PC-3 (cell line): ENCODE measurements at regions not wholly inside any gene's neighbourhood (a gene's known extent, or its start where the extent isn't known, plus 50 kb on each side); places are given as distances from the start of the nearest gene placed in this dataset.

Experiments
- ATAC-seq: fragments of 200-7000 bp; cut with Tn5 transposase; 2 replicates; pipeline ENCODE4 v1.9.1; 2020; ENCODE audit warnings: mild to moderate bottlenecking, moderate library complexity
- BruUV-seq: library from RNA; stranded (reverse); fragments of 400-500 nt; replicated peaks from 2 replicates; lab custom pipeline; 2021; lab: Mats Ljungman, UMichigan
- CTCF ChIA-PET: fragments of 300-600 bp; sonication (Branson Sonifier 250); formaldehyde crosslinking; loops from one replicate; lab custom pipeline; 2022; ENCODE audit warnings: antibody characterized with exemption; lab: Charles Lee
- POLR2A ChIA-PET: fragments of 300-600 bp; sonication (Branson Sonifier 250); formaldehyde crosslinking; loops from one replicate; lab custom pipeline; 2022; ENCODE audit warnings: antibody characterized with exemption; ENCODE audit not compliant: unreplicated experiment; lab: Charles Lee
- DNase-seq: peaks from one replicate; pipeline ENCODE4 v3.0.0-alpha.2; 2015
- H2AFZ ChIP-seq: fragments of 300-600 bp; sonication (generic); 2 replicates; pipeline ENCODE4 v1.6.0; 2016; ENCODE audit warnings: antibody characterized with exemption, low read length
- H3F3A ChIP-seq: fragments of 300-600 bp; sonication (generic); one replicate; pipeline ENCODE4 v1.6.0; 2017; ENCODE audit warnings: antibody characterized with exemption, low read length, control low read depth, mild to moderate bottlenecking; ENCODE audit not compliant: unreplicated experiment
- H3K27ac ChIP-seq: fragments of 300-600 bp; sonication (generic); 2 replicates; pipeline ENCODE4 v1.5.1; 2016; ENCODE audit warnings: mild to moderate bottlenecking, low read length
- H3K27me3 ChIP-seq: fragments of 300-600 bp; sonication (generic); 2 replicates; pipeline ENCODE4 v1.6.1; 2016; ENCODE audit warnings: low read length, mixed read lengths
- H3K36me3 ChIP-seq: fragments of 300-600 bp; sonication (generic); 2 replicates; pipeline ENCODE4 v1.6.1; 2016; ENCODE audit warnings: low read depth, mixed run types, low read length, mixed read lengths
- H3K4me1 ChIP-seq: fragments of 300-600 bp; sonication (generic); 2 replicates; pipeline ENCODE4 v1.5.1; 2016; ENCODE audit warnings: low read length; ENCODE audit not compliant: insufficient read depth
- H3K4me2 ChIP-seq: fragments of 300-600 bp; sonication (generic); 2 replicates; pipeline ENCODE4 v1.6.0; 2016; ENCODE audit warnings: low read length
- H3K4me3 ChIP-seq: fragments of 300-600 bp; sonication (generic); 2 replicates; pipeline ENCODE4 v1.5.1; 2016; ENCODE audit warnings: mild to moderate bottlenecking, low read length, mixed read lengths
- H3K79me2 ChIP-seq: fragments of 300-600 bp; sonication (generic); 2 replicates; pipeline ENCODE4 v1.6.1; 2017; ENCODE audit warnings: low read length, mixed read lengths
- H3K9ac ChIP-seq: fragments of 300-600 bp; sonication (generic); 2 replicates; pipeline ENCODE4 v1.6.0; 2016; ENCODE audit warnings: mild to moderate bottlenecking, low read length
- H3K9me2 ChIP-seq: fragments of 300-600 bp; sonication (generic); replicated peaks from 2 replicates; pipeline ENCODE4 v1.6.1; 2016; ENCODE audit warnings: mixed run types, low read length, mixed read lengths
- H3K9me3 ChIP-seq: fragments of 300-600 bp; sonication (generic); 2 replicates; pipeline ENCODE4 v1.6.1; 2016; ENCODE audit warnings: low read length, mixed read lengths
- H4K20me1 ChIP-seq: fragments of 300-600 bp; sonication (generic); 2 replicates; pipeline ENCODE4 v1.6.1; 2016; ENCODE audit warnings: low read length, mixed read lengths
- CTCF ChIP-seq: fragments of 300-600 bp; sonication (generic); conservative IDR thresholded peaks from 2 replicates; pipeline ENCODE4 v1.5.1; 2017; ENCODE audit warnings: antibody characterized with exemption, low read depth, mild to moderate bottlenecking, low read length
- EZH2 ChIP-seq: fragments of 300-600 bp; sonication (generic); IDR thresholded peaks from one replicate; pipeline ENCODE4 v1.6.1; 2017; ENCODE audit warnings: antibody characterized with exemption, mild to moderate bottlenecking, low read length; ENCODE audit not compliant: unreplicated experiment
- EZH2phosphoT487 ChIP-seq: fragments of 300-600 bp; sonication (generic); IDR thresholded peaks from 2 replicates; pipeline ENCODE4 v1.6.1; 2018; ENCODE audit warnings: mild to moderate bottlenecking, antibody characterized with exemption, low read length, borderline replicate concordance
- intact Hi-C: fragments of 100-400 bp; cut with micrococcal nuclease; formaldehyde crosslinking; loops from 2 replicates; pipeline ENCODE4 v1.9.0; 2023

- no TSS peak for BruUV-seq
- H3K9me2 ChIP-seq: no peaks in the 10 kb centered on the region
- H3K4me3 ChIP-seq: no peak overlapping the region
- no peak overlapping the region for H2AFZ ChIP-seq
- H4K20me1 ChIP-seq: no peaks in the 10 kb centered on the region
- H3K36me3 ChIP-seq: no peaks in the 10 kb centered on the region
- no peak overlapping the region for H3K27ac ChIP-seq
- H3K27me3 ChIP-seq: no peaks in the 10 kb centered on the region
- H3K4me2 ChIP-seq: no peak overlapping the region
- H3K4me1 ChIP-seq: no peaks in the 10 kb centered on the region
- H3F3A ChIP-seq: no peaks in the 10 kb centered on the region
- intact Hi-C loops: loop anchor here (2.0 kb wide), 1 partner anchor 27 kb away; no protein-coding TSS in a partner anchor
- ChIA-PET CTCF (no interaction called here), POLR2A (no interaction called here)
- H3K9ac ChIP-seq: no peak overlapping the region
- DNase-seq: no peak
- TF ChIP-seq CTCF: no peak
- no peak for TF ChIP-seq EZH2phosphoT487
- TF ChIP-seq EZH2: no peak
- no peaks in the 10 kb centered on the region for H3K9me3 ChIP-seq
- ATAC-seq: no peak
- H3K79me2 ChIP-seq: no peaks in the 10 kb centered on the region
These were observed 219.3 kb downstream of the SPRY1 start for GRCh38 chr4:123615901-123616300.

DNA sequence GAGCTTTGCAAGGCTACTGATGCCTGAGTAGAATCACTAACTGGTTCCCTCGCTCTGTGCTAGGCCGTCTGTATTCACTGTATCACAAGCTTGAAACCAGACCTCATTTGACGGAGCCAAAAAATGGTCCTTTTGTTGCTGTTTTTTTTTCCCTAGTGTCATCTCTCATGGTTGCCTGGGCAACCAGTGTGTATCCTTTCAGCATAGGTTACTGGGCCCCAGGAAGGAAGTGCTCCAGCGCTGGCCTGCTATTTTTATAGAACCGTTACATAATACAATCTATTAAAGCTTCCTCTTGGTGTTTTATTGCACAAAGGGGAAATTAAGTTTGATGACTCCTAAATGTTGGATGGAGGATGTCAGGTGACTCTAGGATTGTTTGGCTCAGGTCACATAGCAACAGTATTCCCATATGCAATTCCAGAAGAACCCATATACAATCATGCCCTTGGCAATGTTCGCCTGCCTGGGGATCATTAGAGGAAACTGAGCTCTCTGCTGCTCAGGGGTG, 220.4 kb downstream of the SPRY1 start:
- no peaks in the 10 kb centered on the region for H3K36me3 ChIP-seq
- H3K4me2 ChIP-seq: no peak overlapping the region
- H3K79me2 ChIP-seq: no peaks in the 10 kb centered on the region
- H3K4me1 ChIP-seq: no peaks in the 10 kb centered on the region
- BruUV-seq: no TSS peak
- no peak overlapping the region for H3K27ac ChIP-seq
- intact Hi-C loops: loop anchor here (2.0 kb wide), 1 partner anchor 28 kb away; no protein-coding TSS in a partner anchor
- ChIA-PET CTCF (no interaction called here), POLR2A (no interaction called here)
- no peak overlapping the region for H3K4me3 ChIP-seq
- no peaks in the 10 kb centered on the region for H3F3A ChIP-seq
- DNase-seq: peak; percentile 15
- no peaks in the 10 kb centered on the region for H3K9me2 ChIP-seq
- TF ChIP-seq EZH2 (no peak), CTCF (no peak), EZH2phosphoT487 (no peak)
- H3K9ac ChIP-seq: no peak overlapping the region
- H3K9me3 ChIP-seq: no peaks in the 10 kb centered on the region
- no peaks in the 10 kb centered on the region for H3K27me3 ChIP-seq
- H2AFZ ChIP-seq: no peak overlapping the region
- ATAC-seq: peak; percentile 38
- H4K20me1 ChIP-seq: no peaks in the 10 kb centered on the region

GRCh38 chr4:123617791-123618190, 221.2 kb downstream of the SPRY1 start:
- ATAC-seq: no peak
- Histone ChIP-seq H3K36me3 (no peaks in the 10 kb centered on the region), H3K9me3 (no peaks in the 10 kb centered on the region), H3K9ac (no peak overlapping the region), H3K4me3 (no peak overlapping the region), H3K27me3 (no peaks in the 10 kb centered on the region), H3F3A (no peaks in the 10 kb centered on the region), H3K4me2 (no peak overlapping the region), H3K79me2 (no peaks in the 10 kb centered on the region), H3K27ac (no peak overlapping the region), H4K20me1 (no peaks in the 10 kb centered on the region), H3K4me1 (no peaks in the 10 kb centered on the region), H3K9me2 (no peaks in the 10 kb centered on the region), H2AFZ (no peak overlapping the region)
- intact Hi-C loops: loop anchor here (2.0 kb wide), 1 partner anchor 29 kb away; no protein-coding TSS in a partner anchor
- ChIA-PET POLR2A (no interaction called here), CTCF (no interaction called here)
- TF ChIP-seq EZH2 (no peak), EZH2phosphoT487 (no peak), CTCF (no peak)
- no peak for DNase-seq
- BruUV-seq: no TSS peak
